Spleen (tissue), 7 donors: ENCODE measurements at regions not wholly inside any gene's neighbourhood (a gene's known extent, or its start where the extent isn't known, plus 50 kb on each side); places are given as distances from the start of the nearest gene placed in this dataset.

Experiments
- CTCF ChIP-seq, 11 experiments: fragments of 200-600 bp in 7 of 11; fragments of 450-650 bp in 4 of 11; sonication (generic) in 4 of 11; IDR thresholded peaks in 8 of 11; conservative IDR thresholded peaks in 3 of 11; 1 replicate in 7 of 11; 2 replicates in 4 of 11; pipeline versions ENCODE4 v1.4.0 to v1.8.0; 2016 to 2021; ENCODE audit warnings: antibody characterized with exemption in 11 of 11, inconsistent platforms in 4 of 11, mild to moderate bottlenecking in 1 of 11
- POLR2A ChIP-seq, 3 donors: fragments of 450-650 bp; IDR thresholded peaks; one replicate each; pipeline ENCODE4 v1.5.1; 2017; ENCODE audit warnings: antibody characterized with exemption in 3 of 3, mild to moderate bottlenecking in 1 of 3
- donor health status: DM: no; HTN: no; CAD: no; lungs with moderate emphysema.
- donor health status: DM: no; HTN: no; CAD: no.
- donor health status: DM: no; HTN: no; CAD: no.

DNA sequence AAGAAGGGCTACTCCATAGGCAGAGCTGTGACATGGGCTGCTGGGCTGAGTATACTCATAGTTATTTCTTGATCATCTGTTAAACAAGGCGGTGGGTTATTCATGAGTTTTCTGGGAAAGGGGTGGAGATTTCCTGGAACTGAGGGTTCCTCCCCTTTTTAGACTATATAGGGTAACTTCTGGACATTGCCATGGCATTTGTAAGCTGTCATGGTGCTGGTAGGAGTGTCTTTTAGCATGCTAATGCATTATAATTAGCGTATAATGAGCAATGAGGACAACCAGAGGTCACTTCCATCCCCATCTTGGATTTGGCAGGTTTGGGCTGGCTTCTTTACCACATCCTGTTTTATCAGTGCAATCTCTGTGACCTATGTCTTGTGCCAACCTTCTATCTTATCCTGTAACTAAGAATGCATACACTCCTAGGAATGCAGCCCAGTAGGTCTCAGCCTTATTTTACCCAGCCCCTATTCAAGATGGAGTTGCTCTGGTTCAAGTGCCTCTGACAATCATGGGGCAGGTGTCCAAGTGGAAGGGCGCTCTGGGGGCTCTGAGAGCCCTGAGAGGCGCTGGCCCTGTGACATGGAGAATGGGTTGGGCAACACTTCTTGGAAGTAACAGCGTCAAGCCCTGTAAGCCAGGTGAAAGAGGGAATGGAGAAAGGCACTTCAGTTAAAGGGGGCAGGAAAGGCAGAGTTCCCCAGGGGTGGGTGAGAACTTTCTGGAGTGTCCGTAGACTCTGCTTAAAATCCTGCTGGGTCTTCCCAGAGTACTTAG lies 354.2 kb upstream of the SULF2 start:
- TF ChIP-seq CTCF (IDR thresholded peaks at IDR 0.05 in 8 of 11, conservative IDR thresholded peaks at IDR 0.05 in 3 of 11) (no peak), POLR2A (IDR thresholded peaks at IDR 0.05) (no peak)
